ENCODE measurements at regions not wholly inside any gene's neighbourhood (a gene's known extent, or its start where the extent isn't known, plus 50 kb on each side); places are given as distances from the start of the nearest gene placed in this dataset.

DNA sequence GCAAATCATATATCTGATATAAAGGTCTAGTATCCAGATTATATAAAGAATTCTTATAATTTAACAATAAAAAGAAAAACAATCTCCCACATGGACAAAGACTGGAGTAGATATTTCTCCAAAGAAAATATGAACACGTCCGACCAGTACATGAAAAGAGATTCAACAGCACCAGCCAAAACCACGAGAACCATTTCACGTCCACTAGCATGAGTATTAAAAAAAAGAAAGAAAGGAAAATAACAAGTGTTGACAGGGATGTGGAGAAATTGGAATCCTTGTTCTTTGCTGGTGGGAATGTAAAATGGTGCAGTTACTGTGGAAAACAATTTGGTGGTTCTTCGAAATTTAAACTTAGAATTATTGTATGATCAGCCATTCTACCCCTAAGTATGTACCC lies 432.7 kb upstream of the TRIB2 start:
- TF ChIP-seq, protein P1, sequence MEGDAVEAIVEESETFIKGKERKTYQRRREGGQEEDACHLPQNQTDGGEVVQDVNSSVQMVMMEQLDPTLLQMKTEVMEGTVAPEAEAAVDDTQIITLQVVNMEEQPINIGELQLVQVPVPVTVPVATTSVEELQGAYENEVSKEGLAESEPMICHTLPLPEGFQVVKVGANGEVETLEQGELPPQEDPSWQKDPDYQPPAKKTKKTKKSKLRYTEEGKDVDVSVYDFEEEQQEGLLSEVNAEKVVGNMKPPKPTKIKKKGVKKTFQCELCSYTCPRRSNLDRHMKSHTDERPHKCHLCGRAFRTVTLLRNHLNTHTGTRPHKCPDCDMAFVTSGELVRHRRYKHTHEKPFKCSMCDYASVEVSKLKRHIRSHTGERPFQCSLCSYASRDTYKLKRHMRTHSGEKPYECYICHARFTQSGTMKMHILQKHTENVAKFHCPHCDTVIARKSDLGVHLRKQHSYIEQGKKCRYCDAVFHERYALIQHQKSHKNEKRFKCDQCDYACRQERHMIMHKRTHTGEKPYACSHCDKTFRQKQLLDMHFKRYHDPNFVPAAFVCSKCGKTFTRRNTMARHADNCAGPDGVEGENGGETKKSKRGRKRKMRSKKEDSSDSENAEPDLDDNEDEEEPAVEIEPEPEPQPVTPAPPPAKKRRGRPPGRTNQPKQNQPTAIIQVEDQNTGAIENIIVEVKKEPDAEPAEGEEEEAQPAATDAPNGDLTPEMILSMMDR (conservative IDR thresholded peaks at IDR 0.05; ENCODE audit: low read length): no peak
- no peak for TF ChIP-seq EZH2phosphoT487 (IDR thresholded peaks at IDR 0.05; ENCODE audit: borderline replicate concordance, low read depth, low read length)
